ENCODE measurements at regions not wholly inside any gene's neighbourhood (a gene's known extent, or its start where the extent isn't known, plus 50 kb on each side); places are given as distances from the start of the nearest gene placed in this dataset.

DNA sequence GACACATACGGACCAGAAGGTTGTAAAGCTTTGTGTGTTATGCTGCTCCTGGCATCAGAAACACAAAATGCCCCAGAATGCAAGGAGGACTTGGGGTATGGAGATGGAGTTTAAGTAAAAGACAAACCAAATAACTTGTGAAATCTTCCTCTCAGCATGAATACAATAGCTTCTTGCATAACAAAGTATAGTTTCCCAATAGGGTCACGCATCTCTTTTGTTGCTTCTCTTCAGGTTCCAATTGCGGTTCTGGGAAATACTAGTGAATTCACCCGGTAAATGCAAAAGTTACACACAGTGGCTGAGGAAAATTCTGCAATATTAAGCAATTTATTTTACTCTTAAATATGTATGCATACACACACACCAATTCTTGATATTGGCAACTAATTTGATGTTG, 339.2 kb upstream of the EPHA4 start:
- TF ChIP-seq YY1 (IDR thresholded peaks at IDR 0.05; ENCODE audit: low read depth) (no peak), EP300 (IDR thresholded peaks at IDR 0.05; ENCODE audit: borderline replicate concordance) (no peak), ZBTB7A (IDR thresholded peaks at IDR 0.05; ENCODE audit: low read depth) (no peak), TAF1 (IDR thresholded peaks at IDR 0.05; ENCODE audit: low read depth) (no peak), RAD21 (IDR thresholded peaks at IDR 0.05; ENCODE audit: low read depth) (no peak), CREB1 (IDR thresholded peaks at IDR 0.05; ENCODE audit: low read depth) (no peak), CEBPB (IDR thresholded peaks at IDR 0.05) (no peak)
- TF ChIP-seq, protein P1, sequence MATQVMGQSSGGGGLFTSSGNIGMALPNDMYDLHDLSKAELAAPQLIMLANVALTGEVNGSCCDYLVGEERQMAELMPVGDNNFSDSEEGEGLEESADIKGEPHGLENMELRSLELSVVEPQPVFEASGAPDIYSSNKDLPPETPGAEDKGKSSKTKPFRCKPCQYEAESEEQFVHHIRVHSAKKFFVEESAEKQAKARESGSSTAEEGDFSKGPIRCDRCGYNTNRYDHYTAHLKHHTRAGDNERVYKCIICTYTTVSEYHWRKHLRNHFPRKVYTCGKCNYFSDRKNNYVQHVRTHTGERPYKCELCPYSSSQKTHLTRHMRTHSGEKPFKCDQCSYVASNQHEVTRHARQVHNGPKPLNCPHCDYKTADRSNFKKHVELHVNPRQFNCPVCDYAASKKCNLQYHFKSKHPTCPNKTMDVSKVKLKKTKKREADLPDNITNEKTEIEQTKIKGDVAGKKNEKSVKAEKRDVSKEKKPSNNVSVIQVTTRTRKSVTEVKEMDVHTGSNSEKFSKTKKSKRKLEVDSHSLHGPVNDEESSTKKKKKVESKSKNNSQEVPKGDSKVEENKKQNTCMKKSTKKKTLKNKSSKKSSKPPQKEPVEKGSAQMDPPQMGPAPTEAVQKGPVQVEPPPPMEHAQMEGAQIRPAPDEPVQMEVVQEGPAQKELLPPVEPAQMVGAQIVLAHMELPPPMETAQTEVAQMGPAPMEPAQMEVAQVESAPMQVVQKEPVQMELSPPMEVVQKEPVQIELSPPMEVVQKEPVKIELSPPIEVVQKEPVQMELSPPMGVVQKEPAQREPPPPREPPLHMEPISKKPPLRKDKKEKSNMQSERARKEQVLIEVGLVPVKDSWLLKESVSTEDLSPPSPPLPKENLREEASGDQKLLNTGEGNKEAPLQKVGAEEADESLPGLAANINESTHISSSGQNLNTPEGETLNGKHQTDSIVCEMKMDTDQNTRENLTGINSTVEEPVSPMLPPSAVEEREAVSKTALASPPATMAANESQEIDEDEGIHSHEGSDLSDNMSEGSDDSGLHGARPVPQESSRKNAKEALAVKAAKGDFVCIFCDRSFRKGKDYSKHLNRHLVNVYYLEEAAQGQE (IDR thresholded peaks at IDR 0.05; ENCODE audit: low read depth) = no peak

Measured in Ishikawa (cell line).